ENCODE measurements at regions not wholly inside any gene's neighbourhood (a gene's known extent, or its start where the extent isn't known, plus 50 kb on each side); places are given as distances from the start of the nearest gene placed in this dataset.

- no peak for TF ChIP-seq POLR2AphosphoS5 (IDR thresholded peaks at IDR 0.05; ENCODE audit: insufficient read depth, low read depth, low read length)
- TF ChIP-seq, protein P1, sequence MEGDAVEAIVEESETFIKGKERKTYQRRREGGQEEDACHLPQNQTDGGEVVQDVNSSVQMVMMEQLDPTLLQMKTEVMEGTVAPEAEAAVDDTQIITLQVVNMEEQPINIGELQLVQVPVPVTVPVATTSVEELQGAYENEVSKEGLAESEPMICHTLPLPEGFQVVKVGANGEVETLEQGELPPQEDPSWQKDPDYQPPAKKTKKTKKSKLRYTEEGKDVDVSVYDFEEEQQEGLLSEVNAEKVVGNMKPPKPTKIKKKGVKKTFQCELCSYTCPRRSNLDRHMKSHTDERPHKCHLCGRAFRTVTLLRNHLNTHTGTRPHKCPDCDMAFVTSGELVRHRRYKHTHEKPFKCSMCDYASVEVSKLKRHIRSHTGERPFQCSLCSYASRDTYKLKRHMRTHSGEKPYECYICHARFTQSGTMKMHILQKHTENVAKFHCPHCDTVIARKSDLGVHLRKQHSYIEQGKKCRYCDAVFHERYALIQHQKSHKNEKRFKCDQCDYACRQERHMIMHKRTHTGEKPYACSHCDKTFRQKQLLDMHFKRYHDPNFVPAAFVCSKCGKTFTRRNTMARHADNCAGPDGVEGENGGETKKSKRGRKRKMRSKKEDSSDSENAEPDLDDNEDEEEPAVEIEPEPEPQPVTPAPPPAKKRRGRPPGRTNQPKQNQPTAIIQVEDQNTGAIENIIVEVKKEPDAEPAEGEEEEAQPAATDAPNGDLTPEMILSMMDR (IDR thresholded peaks at IDR 0.05; ENCODE audit: extremely low read depth in 1 of 2, insufficient read depth in 1 of 2, low read depth in 1 of 2, low read length in 2 of 2), result no peak
Observed at GRCh38 chr5:108536321-108536720, 154.4 kb upstream of the FBXL17 start.

All from endothelial cell of umbilical vein (primary cell).